Peyer's patch (tissue), 4 donors: ENCODE measurements at regions not wholly inside any gene's neighbourhood (a gene's known extent, or its start where the extent isn't known, plus 50 kb on each side); places are given as distances from the start of the nearest gene placed in this dataset.

Experiments used
- POLR2A ChIP-seq, 2 donors: fragments of 450-650 bp; IDR thresholded peaks; one replicate each; pipeline ENCODE4 v1.5.1; 2017; ENCODE audit warnings: antibody characterized with exemption in 2 of 2, mild to moderate bottlenecking in 2 of 2, moderate library complexity in 2 of 2
- TF ChIP-seq, protein P1 (sequence below), 6 experiments: fragments of 450-650 bp in 4 of 6; fragments of 200-600 bp in 2 of 6; sonication (generic) in 1 of 6; IDR thresholded peaks; one replicate each; pipeline ENCODE4 v1.5.1; 2017 to 2019; ENCODE audit warnings: antibody characterized with exemption in 6 of 6, mild to moderate bottlenecking in 3 of 6, moderate library complexity in 1 of 6

DNA sequence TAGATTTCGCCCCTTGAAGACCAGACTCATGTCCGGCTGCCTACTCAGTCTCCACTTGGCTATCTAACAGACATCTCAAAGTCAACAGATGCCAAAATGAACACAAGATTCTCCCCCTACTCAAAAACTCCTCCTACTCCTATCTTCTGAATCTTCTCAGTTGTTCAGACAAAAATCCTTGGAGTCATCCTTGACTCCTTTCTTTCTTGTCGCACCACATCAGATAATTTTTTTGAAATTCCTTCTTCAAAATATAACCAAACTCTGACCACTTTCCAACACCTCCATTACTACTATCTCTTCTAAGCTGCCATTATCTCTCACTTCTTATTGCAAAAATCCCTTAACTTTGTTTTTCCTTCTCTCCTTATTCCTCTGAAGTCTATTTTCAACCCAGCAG is 141.9 kb upstream of the SLC7A14 start:
- TF ChIP-seq, protein P1, sequence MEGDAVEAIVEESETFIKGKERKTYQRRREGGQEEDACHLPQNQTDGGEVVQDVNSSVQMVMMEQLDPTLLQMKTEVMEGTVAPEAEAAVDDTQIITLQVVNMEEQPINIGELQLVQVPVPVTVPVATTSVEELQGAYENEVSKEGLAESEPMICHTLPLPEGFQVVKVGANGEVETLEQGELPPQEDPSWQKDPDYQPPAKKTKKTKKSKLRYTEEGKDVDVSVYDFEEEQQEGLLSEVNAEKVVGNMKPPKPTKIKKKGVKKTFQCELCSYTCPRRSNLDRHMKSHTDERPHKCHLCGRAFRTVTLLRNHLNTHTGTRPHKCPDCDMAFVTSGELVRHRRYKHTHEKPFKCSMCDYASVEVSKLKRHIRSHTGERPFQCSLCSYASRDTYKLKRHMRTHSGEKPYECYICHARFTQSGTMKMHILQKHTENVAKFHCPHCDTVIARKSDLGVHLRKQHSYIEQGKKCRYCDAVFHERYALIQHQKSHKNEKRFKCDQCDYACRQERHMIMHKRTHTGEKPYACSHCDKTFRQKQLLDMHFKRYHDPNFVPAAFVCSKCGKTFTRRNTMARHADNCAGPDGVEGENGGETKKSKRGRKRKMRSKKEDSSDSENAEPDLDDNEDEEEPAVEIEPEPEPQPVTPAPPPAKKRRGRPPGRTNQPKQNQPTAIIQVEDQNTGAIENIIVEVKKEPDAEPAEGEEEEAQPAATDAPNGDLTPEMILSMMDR (IDR thresholded peaks at IDR 0.05): no peak
- TF ChIP-seq POLR2A (IDR thresholded peaks at IDR 0.05): no peak
